ENCODE measurements at regions not wholly inside any gene's neighbourhood (a gene's known extent, or its start where the extent isn't known, plus 50 kb on each side); places are given as distances from the start of the nearest gene placed in this dataset.

DNA sequence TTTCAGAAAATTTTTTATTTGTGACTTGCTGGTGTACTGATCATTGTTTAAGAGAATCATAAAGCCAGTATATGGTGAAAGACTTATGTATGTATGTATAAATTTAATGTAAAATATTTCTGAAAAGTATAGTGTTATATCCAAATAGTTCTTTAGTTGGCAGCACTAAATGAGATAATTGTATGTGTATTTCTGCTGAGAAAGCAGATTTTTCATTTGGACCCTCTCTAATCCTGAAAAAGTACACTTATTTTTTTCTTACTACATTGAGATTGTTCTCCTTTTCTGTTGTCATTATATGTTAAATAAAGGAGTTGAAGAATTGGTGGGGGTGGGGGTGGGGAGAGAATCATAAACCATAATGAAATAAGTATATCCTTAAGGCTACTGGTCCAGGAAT is 324.9 kb upstream of the SUCLG2 start:
- TF ChIP-seq, protein P1, sequence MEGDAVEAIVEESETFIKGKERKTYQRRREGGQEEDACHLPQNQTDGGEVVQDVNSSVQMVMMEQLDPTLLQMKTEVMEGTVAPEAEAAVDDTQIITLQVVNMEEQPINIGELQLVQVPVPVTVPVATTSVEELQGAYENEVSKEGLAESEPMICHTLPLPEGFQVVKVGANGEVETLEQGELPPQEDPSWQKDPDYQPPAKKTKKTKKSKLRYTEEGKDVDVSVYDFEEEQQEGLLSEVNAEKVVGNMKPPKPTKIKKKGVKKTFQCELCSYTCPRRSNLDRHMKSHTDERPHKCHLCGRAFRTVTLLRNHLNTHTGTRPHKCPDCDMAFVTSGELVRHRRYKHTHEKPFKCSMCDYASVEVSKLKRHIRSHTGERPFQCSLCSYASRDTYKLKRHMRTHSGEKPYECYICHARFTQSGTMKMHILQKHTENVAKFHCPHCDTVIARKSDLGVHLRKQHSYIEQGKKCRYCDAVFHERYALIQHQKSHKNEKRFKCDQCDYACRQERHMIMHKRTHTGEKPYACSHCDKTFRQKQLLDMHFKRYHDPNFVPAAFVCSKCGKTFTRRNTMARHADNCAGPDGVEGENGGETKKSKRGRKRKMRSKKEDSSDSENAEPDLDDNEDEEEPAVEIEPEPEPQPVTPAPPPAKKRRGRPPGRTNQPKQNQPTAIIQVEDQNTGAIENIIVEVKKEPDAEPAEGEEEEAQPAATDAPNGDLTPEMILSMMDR (IDR thresholded peaks at IDR 0.05), result no peak
- TF ChIP-seq POLR2AphosphoS5 (IDR thresholded peaks at IDR 0.05) (no peak), POLR2A (IDR thresholded peaks at IDR 0.05; ENCODE audit: low read depth) (no peak)
